Kidney epithelial cell (primary cell): ENCODE measurements at regions not wholly inside any gene's neighbourhood (a gene's known extent, or its start where the extent isn't known, plus 50 kb on each side); places are given as distances from the start of the nearest gene placed in this dataset.

Experiments used
- DNase-seq: peaks from one replicate; pipeline ENCODE4 v3.0.0-alpha.2; 2010; ENCODE audit warnings: low read depth
- H3K27me3 ChIP-seq: 2 replicates; pipeline ENCODE4 v1.6.0; 2011; ENCODE audit warnings: low read length; ENCODE audit not compliant: control insufficient read depth, insufficient read depth
- H3K36me3 ChIP-seq: 2 replicates; pipeline ENCODE4 v1.5.1; 2011; ENCODE audit warnings: low read length; ENCODE audit not compliant: control insufficient read depth, insufficient read depth
- H3K4me3 ChIP-seq: 2 replicates; pipeline ENCODE4 v1.5.1; 2011; ENCODE audit warnings: low read depth, mild to moderate bottlenecking, control low read depth, low read length
- TF ChIP-seq, protein P1 (sequence below): IDR thresholded peaks from 2 replicates; pipeline ENCODE4 v1.5.1; 2011; ENCODE audit warnings: mild to moderate bottlenecking, moderate library complexity, low read length, control low read depth, inconsistent platforms; ENCODE audit not compliant: insufficient read depth, poor library complexity, severe bottlenecking

DNA sequence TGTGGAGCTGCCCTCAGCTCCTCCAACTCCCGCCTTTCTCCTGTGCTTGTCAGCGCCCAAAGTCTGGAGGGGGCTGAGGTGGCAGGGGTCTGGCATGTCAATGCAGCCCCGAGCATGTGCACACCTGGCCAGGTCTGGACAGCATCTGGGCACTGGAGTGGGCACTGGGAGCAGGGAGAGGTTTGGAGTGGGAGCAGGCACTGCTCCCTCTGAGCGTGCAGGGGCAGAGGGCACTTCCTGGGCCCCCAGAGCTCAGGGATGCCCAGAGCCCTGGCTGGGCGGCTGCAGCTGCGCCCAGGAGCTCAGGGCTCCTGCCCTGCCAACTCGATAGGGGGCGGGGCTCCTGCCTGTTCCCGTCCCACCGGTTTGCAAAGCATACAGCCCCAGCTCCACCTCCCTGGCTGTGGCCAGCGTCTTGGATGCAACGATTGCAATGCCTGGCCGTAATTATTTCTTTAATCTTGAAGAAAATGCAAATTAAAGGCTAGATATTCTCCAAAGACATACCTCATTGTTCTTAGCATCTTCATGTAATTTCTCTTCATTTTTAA lies 57.4 kb upstream of the LDAH start:
- no peaks in the 10 kb centered on the region for H3K36me3 ChIP-seq
- H3K27me3 ChIP-seq = no peaks in the 10 kb centered on the region
- TF ChIP-seq, protein P1, sequence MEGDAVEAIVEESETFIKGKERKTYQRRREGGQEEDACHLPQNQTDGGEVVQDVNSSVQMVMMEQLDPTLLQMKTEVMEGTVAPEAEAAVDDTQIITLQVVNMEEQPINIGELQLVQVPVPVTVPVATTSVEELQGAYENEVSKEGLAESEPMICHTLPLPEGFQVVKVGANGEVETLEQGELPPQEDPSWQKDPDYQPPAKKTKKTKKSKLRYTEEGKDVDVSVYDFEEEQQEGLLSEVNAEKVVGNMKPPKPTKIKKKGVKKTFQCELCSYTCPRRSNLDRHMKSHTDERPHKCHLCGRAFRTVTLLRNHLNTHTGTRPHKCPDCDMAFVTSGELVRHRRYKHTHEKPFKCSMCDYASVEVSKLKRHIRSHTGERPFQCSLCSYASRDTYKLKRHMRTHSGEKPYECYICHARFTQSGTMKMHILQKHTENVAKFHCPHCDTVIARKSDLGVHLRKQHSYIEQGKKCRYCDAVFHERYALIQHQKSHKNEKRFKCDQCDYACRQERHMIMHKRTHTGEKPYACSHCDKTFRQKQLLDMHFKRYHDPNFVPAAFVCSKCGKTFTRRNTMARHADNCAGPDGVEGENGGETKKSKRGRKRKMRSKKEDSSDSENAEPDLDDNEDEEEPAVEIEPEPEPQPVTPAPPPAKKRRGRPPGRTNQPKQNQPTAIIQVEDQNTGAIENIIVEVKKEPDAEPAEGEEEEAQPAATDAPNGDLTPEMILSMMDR = no peak
- no peak overlapping the region for H3K4me3 ChIP-seq
- no peak for DNase-seq

DNA sequence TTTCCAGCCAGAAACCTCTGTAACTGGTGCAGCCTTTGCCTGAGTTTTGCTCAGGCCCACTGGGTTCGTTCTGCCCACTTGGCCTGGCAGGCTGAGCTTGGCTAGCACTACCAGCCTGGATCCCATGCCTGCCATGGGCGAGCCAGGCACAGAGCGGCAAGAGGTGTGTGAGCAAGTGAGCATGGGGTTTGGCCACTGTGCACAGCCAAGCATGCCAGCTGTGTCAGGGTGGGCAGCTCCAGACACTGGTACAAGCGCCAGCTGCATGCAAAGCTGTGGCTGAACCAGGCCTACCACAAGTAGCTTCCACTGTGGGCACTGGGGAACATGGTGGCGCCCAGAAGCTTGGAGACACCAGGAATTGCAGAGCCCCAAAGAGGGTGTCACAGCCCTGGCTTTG lies 56.3 kb upstream of the LDAH start:
- Histone ChIP-seq H3K27me3 (no peaks in the 10 kb centered on the region), H3K36me3 (no peaks in the 10 kb centered on the region), H3K4me3 (no peak overlapping the region)
- TF ChIP-seq, protein P1 = no peak
- no peak for DNase-seq

DNA sequence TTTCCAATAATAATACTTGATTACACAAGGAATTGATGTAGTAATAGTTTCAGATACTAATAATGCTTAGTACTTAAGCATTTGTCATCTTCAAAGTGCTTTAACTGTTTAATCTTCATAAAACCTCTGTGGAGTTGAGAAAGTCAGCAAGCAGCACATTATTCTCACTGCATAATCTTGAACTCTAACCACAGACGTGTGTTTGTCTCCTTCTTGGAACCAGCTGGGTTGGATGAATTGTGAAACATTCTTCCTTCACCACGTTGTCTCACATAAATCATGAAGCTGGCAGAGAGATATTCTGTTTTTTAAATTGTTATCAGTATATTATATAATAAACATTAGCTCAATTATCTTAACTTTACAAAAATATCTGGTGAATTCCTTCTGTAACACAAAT lies 55.1 kb upstream of the LDAH start:
- Histone ChIP-seq H3K27me3 (no peaks in the 10 kb centered on the region), H3K36me3 (no peaks in the 10 kb centered on the region), H3K4me3 (no peak overlapping the region)
- DNase-seq = no peak
- TF ChIP-seq, protein P1 = no peak
